ENCODE measurements at regions not wholly inside any gene's neighbourhood (a gene's known extent, or its start where the extent isn't known, plus 50 kb on each side); places are given as distances from the start of the nearest gene placed in this dataset.

DNA sequence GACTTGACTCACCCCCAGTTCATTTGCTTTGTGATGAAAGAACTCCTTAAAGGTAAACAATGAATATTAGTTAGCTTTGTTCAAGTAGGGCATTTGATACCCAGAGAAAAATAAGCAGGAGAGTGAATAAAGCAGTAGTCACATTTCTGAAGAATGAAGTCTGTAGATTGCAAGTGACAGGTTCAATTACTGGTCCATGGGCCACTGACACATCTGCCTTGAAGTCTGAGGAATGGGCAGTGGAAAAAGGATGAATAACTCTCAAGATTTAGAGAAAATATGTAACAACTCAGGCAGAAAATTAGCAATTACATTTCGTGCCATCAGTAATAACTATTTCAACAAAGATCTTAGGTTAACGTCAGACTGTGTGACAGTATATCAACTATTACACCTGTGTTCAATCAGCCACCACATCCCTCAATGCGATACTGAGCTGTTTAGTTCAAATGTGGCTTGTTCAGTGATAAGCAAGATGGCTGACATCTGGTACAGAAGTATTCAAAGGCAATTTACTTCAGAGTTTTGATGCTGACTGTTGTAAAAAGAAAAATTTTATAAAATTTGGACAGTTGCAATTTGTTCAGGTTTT is 1890.7 kb upstream of the NUDT12 start:
- no peaks in the 10 kb centered on the region for H3K36me3 Mint-ChIP-seq (ENCODE audit: low read depth)
- H3K27me3 ChIP-seq (ENCODE audit: control insufficient read depth, insufficient read depth, low read length, poor library complexity, severe bottlenecking): no peaks in the 10 kb centered on the region
- H3K27me3 Mint-ChIP-seq (ENCODE audit: insufficient read depth): no peaks in the 10 kb centered on the region
- no peaks in the 10 kb centered on the region for H3K4me1 ChIP-seq (ENCODE audit: control insufficient read depth, insufficient read depth, low read length)
- H3K27ac ChIP-seq (ENCODE audit: low read depth, low read length): no peak overlapping the region
- no peak overlapping the region for H3K4me3 ChIP-seq (ENCODE audit: low read length)
- H3K4me1 Mint-ChIP-seq: no peaks in the 10 kb centered on the region
- WGBS, 2 experiments (ENCODE audit: insufficient coverage in 1 of 2, insufficient read length in 1 of 2): 83 to 84% methylated on average over 1 to 3 of the region's 3 CpGs
- no peak for DNase-seq
- TF ChIP-seq, protein P1, sequence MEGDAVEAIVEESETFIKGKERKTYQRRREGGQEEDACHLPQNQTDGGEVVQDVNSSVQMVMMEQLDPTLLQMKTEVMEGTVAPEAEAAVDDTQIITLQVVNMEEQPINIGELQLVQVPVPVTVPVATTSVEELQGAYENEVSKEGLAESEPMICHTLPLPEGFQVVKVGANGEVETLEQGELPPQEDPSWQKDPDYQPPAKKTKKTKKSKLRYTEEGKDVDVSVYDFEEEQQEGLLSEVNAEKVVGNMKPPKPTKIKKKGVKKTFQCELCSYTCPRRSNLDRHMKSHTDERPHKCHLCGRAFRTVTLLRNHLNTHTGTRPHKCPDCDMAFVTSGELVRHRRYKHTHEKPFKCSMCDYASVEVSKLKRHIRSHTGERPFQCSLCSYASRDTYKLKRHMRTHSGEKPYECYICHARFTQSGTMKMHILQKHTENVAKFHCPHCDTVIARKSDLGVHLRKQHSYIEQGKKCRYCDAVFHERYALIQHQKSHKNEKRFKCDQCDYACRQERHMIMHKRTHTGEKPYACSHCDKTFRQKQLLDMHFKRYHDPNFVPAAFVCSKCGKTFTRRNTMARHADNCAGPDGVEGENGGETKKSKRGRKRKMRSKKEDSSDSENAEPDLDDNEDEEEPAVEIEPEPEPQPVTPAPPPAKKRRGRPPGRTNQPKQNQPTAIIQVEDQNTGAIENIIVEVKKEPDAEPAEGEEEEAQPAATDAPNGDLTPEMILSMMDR (conservative IDR thresholded peaks at IDR 0.05): no peak
- no peak overlapping the region for H3K4me3 Mint-ChIP-seq
- no peak overlapping the region for H3K9ac ChIP-seq (ENCODE audit: extremely low read depth, low read length, poor library complexity, severe bottlenecking)
- H3K9me3 Mint-ChIP-seq: peaks cover 10% of the 10 kb centered on the region
- no peak overlapping the region for H3K27ac Mint-ChIP-seq
- no peaks in the 10 kb centered on the region for H3K36me3 ChIP-seq (ENCODE audit: control insufficient read depth, insufficient read depth, low read length)
- H3K9me3 ChIP-seq (ENCODE audit: control insufficient read depth, low read length): no peaks in the 10 kb centered on the region

DNA sequence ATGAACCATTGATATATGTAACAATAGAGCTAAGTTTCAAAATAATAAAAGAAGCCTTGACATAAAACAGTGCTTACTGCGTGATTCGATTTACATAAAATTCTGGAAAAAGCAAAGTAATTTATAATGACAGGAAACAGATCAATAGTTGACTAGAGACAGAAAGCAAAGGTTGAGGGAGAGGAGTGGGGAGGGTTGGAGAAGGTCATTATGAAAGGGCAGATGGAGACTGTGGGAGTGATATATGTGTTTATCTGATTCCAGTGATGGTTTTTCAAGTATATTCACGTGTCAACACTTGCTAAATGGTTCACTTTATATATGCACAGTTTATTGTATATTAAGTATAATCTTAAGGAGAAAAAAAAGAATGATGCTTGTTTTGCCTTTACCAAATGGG is 1885.7 kb upstream of the NUDT12 start:
- no peaks in the 10 kb centered on the region for H3K4me1 ChIP-seq (ENCODE audit: control insufficient read depth, insufficient read depth, low read length)
- no peak overlapping the region for H3K27ac Mint-ChIP-seq
- no peaks in the 10 kb centered on the region for H3K27me3 Mint-ChIP-seq (ENCODE audit: insufficient read depth)
- H3K4me3 Mint-ChIP-seq: no peak overlapping the region
- peaks cover 10% of the 10 kb centered on the region for H3K9me3 Mint-ChIP-seq
- H3K27me3 ChIP-seq (ENCODE audit: control insufficient read depth, insufficient read depth, low read length, poor library complexity, severe bottlenecking): no peaks in the 10 kb centered on the region
- 96 to 97% methylated on average over 2 to 3 of the region's 3 CpGs for WGBS, 2 experiments (ENCODE audit: insufficient coverage in 1 of 2, insufficient read length in 1 of 2)
- no peak overlapping the region for H3K27ac ChIP-seq (ENCODE audit: low read depth, low read length)
- no peaks in the 10 kb centered on the region for H3K4me1 Mint-ChIP-seq
- no peaks in the 10 kb centered on the region for H3K36me3 Mint-ChIP-seq (ENCODE audit: low read depth)
- H3K9ac ChIP-seq (ENCODE audit: extremely low read depth, low read length, poor library complexity, severe bottlenecking): no peak overlapping the region
- no peaks in the 10 kb centered on the region for H3K9me3 ChIP-seq (ENCODE audit: control insufficient read depth, low read length)
- no peak overlapping the region for H3K4me3 ChIP-seq (ENCODE audit: low read length)
- TF ChIP-seq, protein P1 (conservative IDR thresholded peaks at IDR 0.05): no peak
- DNase-seq: no peak
- no peaks in the 10 kb centered on the region for H3K36me3 ChIP-seq (ENCODE audit: control insufficient read depth, insufficient read depth, low read length)

DNA sequence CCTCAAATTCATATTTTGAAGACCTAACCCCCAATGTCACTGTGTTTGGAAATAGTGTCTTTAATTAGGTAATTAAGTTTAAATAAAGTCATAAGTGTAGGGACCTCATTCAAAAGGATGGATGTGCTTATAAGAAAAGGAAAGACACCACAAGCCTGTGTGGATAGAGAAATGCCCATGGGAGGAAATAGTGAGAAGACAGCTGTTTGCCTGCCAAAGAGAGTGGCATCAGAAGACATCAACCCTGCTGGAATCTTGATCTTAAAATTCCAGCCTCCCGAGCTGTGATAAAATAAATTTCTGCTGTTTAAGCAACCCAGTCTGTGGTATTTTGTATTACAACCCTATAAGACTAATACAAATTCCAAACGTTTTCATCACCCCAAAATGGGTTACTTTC is 1867.9 kb upstream of the NUDT12 start:
- TF ChIP-seq, protein P1 (conservative IDR thresholded peaks at IDR 0.05): no peak
- Histone ChIP-seq H3K9me3 (ENCODE audit: control insufficient read depth, low read length) (no peaks in the 10 kb centered on the region), H3K4me3 (ENCODE audit: low read length) (no peak overlapping the region), H3K27me3 (ENCODE audit: control insufficient read depth, insufficient read depth, low read length, poor library complexity, severe bottlenecking) (no peaks in the 10 kb centered on the region), H3K27ac (ENCODE audit: low read depth, low read length) (no peak overlapping the region), H3K9ac (ENCODE audit: extremely low read depth, low read length, poor library complexity, severe bottlenecking) (no peak overlapping the region), H3K36me3 (ENCODE audit: control insufficient read depth, insufficient read depth, low read length) (no peaks in the 10 kb centered on the region), H3K4me1 (ENCODE audit: control insufficient read depth, insufficient read depth, low read length) (no peaks in the 10 kb centered on the region)
- H3K4me3 Mint-ChIP-seq: no peak overlapping the region
- DNase-seq: no peak
- 67 to 83% methylated on average over 1 to 2 of the region's 2 CpGs for WGBS, 2 experiments (ENCODE audit: insufficient coverage in 1 of 2, insufficient read length in 1 of 2)
- no peaks in the 10 kb centered on the region for H3K27me3 Mint-ChIP-seq (ENCODE audit: insufficient read depth)
- no peak overlapping the region for H3K27ac Mint-ChIP-seq
- no peaks in the 10 kb centered on the region for H3K4me1 Mint-ChIP-seq
- no peaks in the 10 kb centered on the region for H3K36me3 Mint-ChIP-seq (ENCODE audit: low read depth)
- no peaks in the 10 kb centered on the region for H3K9me3 Mint-ChIP-seq

Data from endodermal cell (in vitro differentiated cells).